GM06990 (cell line): ENCODE measurements at regions not wholly inside any gene's neighbourhood (a gene's known extent, or its start where the extent isn't known, plus 50 kb on each side); places are given as distances from the start of the nearest gene placed in this dataset.

Source experiments
- DNase-seq: peaks from one replicate; pipeline ENCODE4 v3.0.0-alpha.2; 2011; ENCODE audit not compliant: insufficient read length; ENCODE audit errors: extremely low read depth
- H3K27me3 ChIP-seq: replicated peaks from 2 replicates; pipeline ENCODE4 v1.6.0; 2011; ENCODE audit warnings: low read length; ENCODE audit not compliant: control insufficient read depth, insufficient read depth
- H3K36me3 ChIP-seq: 2 replicates; pipeline ENCODE4 v1.5.1; 2011; ENCODE audit warnings: low read length; ENCODE audit not compliant: control insufficient read depth, insufficient read depth
- H3K4me3 ChIP-seq: replicated peaks from 2 replicates; pipeline ENCODE4 v1.5.1; 2011; ENCODE audit warnings: low read depth, mild to moderate bottlenecking, control low read depth, low read length
- CTCF ChIP-seq: IDR thresholded peaks from 2 replicates; pipeline ENCODE4 v1.5.1; 2011; ENCODE audit warnings: low read length, control low read depth, mild to moderate bottlenecking, inconsistent platforms; ENCODE audit not compliant: insufficient read depth, poor library complexity, severe bottlenecking

- no peak for TF ChIP-seq CTCF
- Histone ChIP-seq H3K4me3 (no peak overlapping the region), H3K36me3 (no peaks in the 10 kb centered on the region), H3K27me3 (no peaks in the 10 kb centered on the region)
- DNase-seq: no peak
Measured at GRCh38 chr6:97687916-97688315, 404.9 kb upstream of the MMS22L start.

GRCh38 chr6:97689078-97689754, 406.2 kb upstream of the MMS22L start:
- H3K36me3 ChIP-seq: no peaks in the 10 kb centered on the region
- TF ChIP-seq CTCF: no peak
- H3K27me3 ChIP-seq: no peaks in the 10 kb centered on the region
- DNase-seq: no peak
- no peak overlapping the region for H3K4me3 ChIP-seq

GRCh38 chr6:97697456-97697855, 414.4 kb upstream of the MMS22L start:
- Histone ChIP-seq H3K4me3 (no peak overlapping the region), H3K27me3 (no peaks in the 10 kb centered on the region), H3K36me3 (no peaks in the 10 kb centered on the region)
- TF ChIP-seq CTCF: no peak
- DNase-seq: no peak

- DNase-seq: no peak
- Histone ChIP-seq H3K36me3 (no peaks in the 10 kb centered on the region), H3K27me3 (no peaks in the 10 kb centered on the region), H3K4me3 (no peak overlapping the region)
- TF ChIP-seq CTCF: no peak
Measured at GRCh38 chr6:97701801-97702200, 418.8 kb upstream of the MMS22L start.

- Histone ChIP-seq H3K4me3 (no peak overlapping the region), H3K36me3 (no peaks in the 10 kb centered on the region), H3K27me3 (no peaks in the 10 kb centered on the region)
- no peak for TF ChIP-seq CTCF
- DNase-seq: no peak
Measured at GRCh38 chr6:97702248-97702647, 419.2 kb upstream of the MMS22L start.

- Histone ChIP-seq H3K4me3 (no peak overlapping the region), H3K36me3 (no peaks in the 10 kb centered on the region), H3K27me3 (no peaks in the 10 kb centered on the region)
- no peak for DNase-seq
- no peak for TF ChIP-seq CTCF
Measured at GRCh38 chr6:97703661-97704060, 420.6 kb upstream of the MMS22L start.
